ENCODE measurements at regions not wholly inside any gene's neighbourhood (a gene's known extent, or its start where the extent isn't known, plus 50 kb on each side); places are given as distances from the start of the nearest gene placed in this dataset.

GRCh38 chr12:105995961-105996431, 142.8 kb downstream of the NUAK1 start:
- TF ChIP-seq ARNTL (CRISPR knock-in tag; IDR thresholded peaks at IDR 0.05) (no peak), RARG (CRISPR knock-in tag; IDR thresholded peaks at IDR 0.05; ENCODE audit: low read depth) (no peak), ISL2 (CRISPR knock-in tag; IDR thresholded peaks at IDR 0.05) (no peak)
